Uterus (tissue), 2 donors: ENCODE measurements at regions not wholly inside any gene's neighbourhood (a gene's known extent, or its start where the extent isn't known, plus 50 kb on each side); places are given as distances from the start of the nearest gene placed in this dataset.

Experiments used
- CTCF ChIP-seq, 4 experiments: fragments of 200-600 bp in 2 of 4; fragments of 450-650 bp in 2 of 4; sonication (generic) in 2 of 4; IDR thresholded peaks; one replicate each; pipeline ENCODE4 v1.5.1; 2016 to 2019; ENCODE audit warnings: antibody characterized with exemption in 4 of 4, mild to moderate bottlenecking in 2 of 4, moderate library complexity in 1 of 4
- POLR2A ChIP-seq, 2 donors: fragments of 450-650 bp; IDR thresholded peaks; one replicate each; pipeline ENCODE4 v1.6.1; 2016; ENCODE audit warnings: antibody characterized with exemption in 2 of 2, mild to moderate bottlenecking in 1 of 2, moderate library complexity in 1 of 2

DNA sequence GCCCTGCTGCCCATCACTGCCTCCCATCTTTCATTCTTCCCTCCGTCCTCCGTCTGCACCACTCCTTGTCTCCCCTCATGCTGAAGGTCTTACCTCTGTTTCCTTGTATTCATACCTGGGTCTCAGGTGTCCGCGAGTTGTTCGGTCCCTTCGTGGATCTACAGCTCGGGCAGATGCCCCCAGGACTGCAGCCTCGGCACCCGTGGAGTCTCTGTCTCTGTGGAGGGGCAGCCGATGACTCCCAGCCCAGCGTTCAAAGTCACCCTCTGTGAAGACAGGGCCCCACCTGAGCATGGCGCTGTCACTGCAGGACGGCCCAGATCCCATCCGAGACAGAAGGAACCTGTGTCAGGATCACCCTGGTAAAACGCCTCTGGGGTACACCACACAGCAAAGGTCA, 480.0 kb upstream of the SALL3 start:
- TF ChIP-seq CTCF (IDR thresholded peaks at IDR 0.05) (no peak), POLR2A (IDR thresholded peaks at IDR 0.05) (no peak)
